ENCODE measurements at regions not wholly inside any gene's neighbourhood (a gene's known extent, or its start where the extent isn't known, plus 50 kb on each side); places are given as distances from the start of the nearest gene placed in this dataset.

DNA sequence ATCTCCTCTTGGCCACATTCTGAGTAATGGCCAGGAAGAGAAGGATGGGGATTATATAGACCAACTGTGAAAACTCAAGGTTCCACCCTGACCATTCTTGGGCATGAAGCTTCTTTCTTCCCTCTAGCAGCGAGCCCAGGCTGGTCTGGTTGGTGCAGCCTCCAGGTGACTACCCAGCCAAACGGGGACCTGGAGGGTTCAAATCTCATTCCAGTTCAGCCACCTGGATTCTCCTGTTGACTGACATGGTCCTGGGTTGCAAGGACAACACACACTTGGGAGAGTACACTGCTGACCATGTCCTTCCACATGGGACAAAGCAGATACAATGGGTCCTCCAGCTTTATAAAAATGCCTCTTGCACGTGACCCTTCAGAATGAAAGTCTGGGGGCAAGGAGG is 67.0 kb downstream of the SHANK2 start (continued):
- TF ChIP-seq, protein P1, sequence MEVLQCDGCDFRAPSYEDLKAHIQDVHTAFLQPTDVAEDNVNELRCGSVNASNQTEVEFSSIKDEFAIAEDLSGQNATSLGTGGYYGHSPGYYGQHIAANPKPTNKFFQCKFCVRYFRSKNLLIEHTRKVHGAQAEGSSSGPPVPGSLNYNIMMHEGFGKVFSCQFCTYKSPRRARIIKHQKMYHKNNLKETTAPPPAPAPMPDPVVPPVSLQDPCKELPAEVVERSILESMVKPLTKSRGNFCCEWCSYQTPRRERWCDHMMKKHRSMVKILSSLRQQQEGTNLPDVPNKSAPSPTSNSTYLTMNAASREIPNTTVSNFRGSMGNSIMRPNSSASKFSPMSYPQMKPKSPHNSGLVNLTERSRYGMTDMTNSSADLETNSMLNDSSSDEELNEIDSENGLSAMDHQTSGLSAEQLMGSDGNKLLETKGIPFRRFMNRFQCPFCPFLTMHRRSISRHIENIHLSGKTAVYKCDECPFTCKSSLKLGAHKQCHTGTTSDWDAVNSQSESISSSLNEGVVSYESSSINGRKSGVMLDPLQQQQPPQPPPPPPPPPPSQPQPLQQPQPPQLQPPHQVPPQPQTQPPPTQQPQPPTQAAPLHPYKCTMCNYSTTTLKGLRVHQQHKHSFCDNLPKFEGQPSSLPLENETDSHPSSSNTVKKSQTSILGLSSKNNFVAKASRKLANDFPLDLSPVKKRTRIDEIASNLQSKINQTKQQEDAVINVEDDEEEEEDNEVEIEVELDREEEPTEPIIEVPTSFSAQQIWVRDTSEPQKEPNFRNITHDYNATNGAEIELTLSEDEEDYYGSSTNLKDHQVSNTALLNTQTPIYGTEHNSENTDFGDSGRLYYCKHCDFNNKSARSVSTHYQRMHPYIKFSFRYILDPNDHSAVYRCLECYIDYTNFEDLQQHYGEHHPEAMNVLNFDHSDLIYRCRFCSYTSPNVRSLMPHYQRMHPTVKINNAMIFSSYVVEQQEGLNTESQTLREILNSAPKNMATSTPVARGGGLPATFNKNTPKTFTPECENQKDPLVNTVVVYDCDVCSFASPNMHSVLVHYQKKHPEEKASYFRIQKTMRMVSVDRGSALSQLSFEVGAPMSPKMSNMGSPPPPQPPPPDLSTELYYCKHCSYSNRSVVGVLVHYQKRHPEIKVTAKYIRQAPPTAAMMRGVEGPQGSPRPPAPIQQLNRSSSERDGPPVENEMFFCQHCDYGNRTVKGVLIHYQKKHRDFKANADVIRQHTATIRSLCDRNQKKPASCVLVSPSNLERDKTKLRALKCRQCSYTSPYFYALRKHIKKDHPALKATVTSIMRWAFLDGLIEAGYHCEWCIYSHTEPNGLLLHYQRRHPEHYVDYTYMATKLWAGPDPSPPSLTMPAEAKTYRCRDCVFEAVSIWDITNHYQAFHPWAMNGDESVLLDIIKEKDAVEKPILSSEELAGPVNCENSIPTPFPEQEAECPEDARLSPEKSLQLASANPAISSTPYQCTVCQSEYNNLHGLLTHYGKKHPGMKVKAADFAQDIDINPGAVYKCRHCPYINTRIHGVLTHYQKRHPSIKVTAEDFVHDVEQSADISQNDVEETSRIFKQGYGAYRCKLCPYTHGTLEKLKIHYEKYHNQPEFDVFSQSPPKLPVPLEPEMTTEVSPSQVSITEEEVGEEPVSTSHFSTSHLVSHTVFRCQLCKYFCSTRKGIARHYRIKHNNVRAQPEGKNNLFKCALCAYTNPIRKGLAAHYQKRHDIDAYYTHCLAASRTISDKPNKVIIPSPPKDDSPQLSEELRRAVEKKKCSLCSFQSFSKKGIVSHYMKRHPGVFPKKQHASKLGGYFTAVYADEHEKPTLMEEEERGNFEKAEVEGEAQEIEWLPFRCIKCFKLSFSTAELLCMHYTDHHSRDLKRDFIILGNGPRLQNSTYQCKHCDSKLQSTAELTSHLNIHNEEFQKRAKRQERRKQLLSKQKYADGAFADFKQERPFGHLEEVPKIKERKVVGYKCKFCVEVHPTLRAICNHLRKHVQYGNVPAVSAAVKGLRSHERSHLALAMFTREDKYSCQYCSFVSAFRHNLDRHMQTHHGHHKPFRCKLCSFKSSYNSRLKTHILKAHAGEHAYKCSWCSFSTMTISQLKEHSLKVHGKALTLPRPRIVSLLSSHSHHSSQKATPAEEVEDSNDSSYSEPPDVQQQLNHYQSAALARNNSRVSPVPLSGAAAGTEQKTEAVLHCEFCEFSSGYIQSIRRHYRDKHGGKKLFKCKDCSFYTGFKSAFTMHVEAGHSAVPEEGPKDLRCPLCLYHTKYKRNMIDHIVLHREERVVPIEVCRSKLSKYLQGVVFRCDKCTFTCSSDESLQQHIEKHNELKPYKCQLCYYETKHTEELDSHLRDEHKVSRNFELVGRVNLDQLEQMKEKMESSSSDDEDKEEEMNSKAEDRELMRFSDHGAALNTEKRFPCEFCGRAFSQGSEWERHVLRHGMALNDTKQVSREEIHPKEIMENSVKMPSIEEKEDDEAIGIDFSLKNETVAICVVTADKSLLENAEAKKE (CRISPR knock-in tag; IDR thresholded peaks at IDR 0.05), result no peak
- TF ChIP-seq EZH2phosphoT487 (IDR thresholded peaks at IDR 0.05; ENCODE audit: unreplicated experiment), result no peak
- TF ChIP-seq ZNF331 (CRISPR knock-in tag; IDR thresholded peaks at IDR 0.05; ENCODE audit: low read depth), result no peak
- TF ChIP-seq, protein P2, sequence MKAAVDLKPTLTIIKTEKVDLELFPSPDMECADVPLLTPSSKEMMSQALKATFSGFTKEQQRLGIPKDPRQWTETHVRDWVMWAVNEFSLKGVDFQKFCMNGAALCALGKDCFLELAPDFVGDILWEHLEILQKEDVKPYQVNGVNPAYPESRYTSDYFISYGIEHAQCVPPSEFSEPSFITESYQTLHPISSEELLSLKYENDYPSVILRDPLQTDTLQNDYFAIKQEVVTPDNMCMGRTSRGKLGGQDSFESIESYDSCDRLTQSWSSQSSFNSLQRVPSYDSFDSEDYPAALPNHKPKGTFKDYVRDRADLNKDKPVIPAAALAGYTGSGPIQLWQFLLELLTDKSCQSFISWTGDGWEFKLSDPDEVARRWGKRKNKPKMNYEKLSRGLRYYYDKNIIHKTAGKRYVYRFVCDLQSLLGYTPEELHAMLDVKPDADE (IDR thresholded peaks at IDR 0.05), result no peak
- no peak for TF ChIP-seq CREB1 (CRISPR knock-in tag; IDR thresholded peaks at IDR 0.05; ENCODE audit: low read depth)
- no peak for TF ChIP-seq STAT1 (IDR thresholded peaks at IDR 0.05; ENCODE audit: unreplicated experiment)

DNA sequence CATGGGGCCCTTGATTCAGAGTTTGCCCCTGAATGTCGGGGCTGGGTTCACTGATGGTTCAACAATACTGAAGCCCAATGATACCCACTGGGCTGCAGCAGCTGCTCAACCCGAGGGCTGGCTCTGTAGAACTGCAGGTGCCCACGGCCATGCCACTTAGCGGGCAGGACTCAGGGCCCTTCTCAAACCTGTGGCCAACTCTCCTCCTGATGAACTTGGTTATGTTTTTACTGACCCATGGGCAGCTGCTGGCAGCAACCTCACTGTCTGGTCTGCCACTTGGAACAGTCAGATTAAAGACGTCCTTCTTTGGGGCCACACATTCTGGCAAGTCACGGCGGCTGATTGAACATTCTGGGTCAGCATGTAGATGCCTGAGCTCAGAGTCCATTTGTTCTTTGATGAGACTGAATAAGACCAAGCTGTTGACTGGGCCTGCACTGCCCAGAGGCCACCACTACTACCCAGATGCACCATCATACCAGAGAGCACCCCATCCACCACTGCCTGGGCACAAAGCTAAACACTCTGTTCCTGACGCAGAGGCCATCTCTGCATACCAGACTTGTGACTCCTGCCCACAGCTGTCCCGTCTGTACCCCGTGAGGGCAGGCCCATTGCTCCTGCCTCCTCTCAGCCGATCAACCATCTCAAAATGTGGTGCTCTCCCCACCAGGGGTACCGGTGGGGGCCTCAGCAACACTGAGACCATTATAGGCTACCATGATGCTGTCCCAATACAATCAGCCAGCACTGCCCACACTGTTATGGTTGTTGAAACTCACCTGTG is 67.8 kb downstream of the SHANK2 start:
- Histone ChIP-seq H3K4me2 (no peak overlapping the region), H3K27me3 (ENCODE audit: insufficient read depth) (no peaks in the 10 kb centered on the region), H3K36me3 (ENCODE audit: insufficient read depth) (no peaks in the 10 kb centered on the region), H3K9me2 (ENCODE audit: insufficient read depth) (no peaks in the 10 kb centered on the region; the same call in 1 of the 2 replicates), H3K27ac (ENCODE audit: low read depth) (no peak overlapping the region), H3K4me3 (no peak overlapping the region), H3K79me2 (replicated peaks; ENCODE audit: insufficient read depth) (peaks cover 58% of the 10 kb centered on the region), H3K4me1 (ENCODE audit: insufficient read depth) (peaks cover 21% of the 10 kb centered on the region), H2AFZ (no peak overlapping the region), H3F3A (replicated peaks; ENCODE audit: low read depth) (no peaks in the 10 kb centered on the region), H4K20me1 (replicated peaks; ENCODE audit: insufficient read depth) (peaks cover 12% of the 10 kb centered on the region)
- peaks cover 38% of the 10 kb centered on the region for H3K4me1 Mint-ChIP-seq
- H3K4me3 Mint-ChIP-seq, result no peak overlapping the region
- peaks cover 38% of the 10 kb centered on the region for H3K36me3 Mint-ChIP-seq (ENCODE audit: low read depth)
- DNase-seq (ENCODE audit: low spot score), result no peak
- H3K9me3 Mint-ChIP-seq, result 0 out of 3 replicates have a peak, but pooled peaks cover 2% of the 10 kb centered on the region
- no peak overlapping the region for H3K27ac Mint-ChIP-seq
- no peak for ATAC-seq
- peaks cover 10% of the 10 kb centered on the region for H3K27me3 Mint-ChIP-seq (ENCODE audit: insufficient read depth, low read depth, poor library complexity)
- TF ChIP-seq, protein P3, sequence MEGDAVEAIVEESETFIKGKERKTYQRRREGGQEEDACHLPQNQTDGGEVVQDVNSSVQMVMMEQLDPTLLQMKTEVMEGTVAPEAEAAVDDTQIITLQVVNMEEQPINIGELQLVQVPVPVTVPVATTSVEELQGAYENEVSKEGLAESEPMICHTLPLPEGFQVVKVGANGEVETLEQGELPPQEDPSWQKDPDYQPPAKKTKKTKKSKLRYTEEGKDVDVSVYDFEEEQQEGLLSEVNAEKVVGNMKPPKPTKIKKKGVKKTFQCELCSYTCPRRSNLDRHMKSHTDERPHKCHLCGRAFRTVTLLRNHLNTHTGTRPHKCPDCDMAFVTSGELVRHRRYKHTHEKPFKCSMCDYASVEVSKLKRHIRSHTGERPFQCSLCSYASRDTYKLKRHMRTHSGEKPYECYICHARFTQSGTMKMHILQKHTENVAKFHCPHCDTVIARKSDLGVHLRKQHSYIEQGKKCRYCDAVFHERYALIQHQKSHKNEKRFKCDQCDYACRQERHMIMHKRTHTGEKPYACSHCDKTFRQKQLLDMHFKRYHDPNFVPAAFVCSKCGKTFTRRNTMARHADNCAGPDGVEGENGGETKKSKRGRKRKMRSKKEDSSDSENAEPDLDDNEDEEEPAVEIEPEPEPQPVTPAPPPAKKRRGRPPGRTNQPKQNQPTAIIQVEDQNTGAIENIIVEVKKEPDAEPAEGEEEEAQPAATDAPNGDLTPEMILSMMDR (conservative IDR thresholded peaks at IDR 0.05; ENCODE audit: low read depth in 2 of 2), result no peak
- TF ChIP-seq ZNF114 (CRISPR knock-in tag; IDR thresholded peaks at IDR 0.05), result no peak
- no peak for TF ChIP-seq EZH2phosphoT487 (IDR thresholded peaks at IDR 0.05; ENCODE audit: unreplicated experiment)
- TF ChIP-seq, protein P2 (IDR thresholded peaks at IDR 0.05), result no peak
- no peak for TF ChIP-seq CREB1 (CRISPR knock-in tag; IDR thresholded peaks at IDR 0.05; ENCODE audit: low read depth)
- TF ChIP-seq STAT1 (IDR thresholded peaks at IDR 0.05; ENCODE audit: unreplicated experiment), result no peak
- TF ChIP-seq, protein P4, sequence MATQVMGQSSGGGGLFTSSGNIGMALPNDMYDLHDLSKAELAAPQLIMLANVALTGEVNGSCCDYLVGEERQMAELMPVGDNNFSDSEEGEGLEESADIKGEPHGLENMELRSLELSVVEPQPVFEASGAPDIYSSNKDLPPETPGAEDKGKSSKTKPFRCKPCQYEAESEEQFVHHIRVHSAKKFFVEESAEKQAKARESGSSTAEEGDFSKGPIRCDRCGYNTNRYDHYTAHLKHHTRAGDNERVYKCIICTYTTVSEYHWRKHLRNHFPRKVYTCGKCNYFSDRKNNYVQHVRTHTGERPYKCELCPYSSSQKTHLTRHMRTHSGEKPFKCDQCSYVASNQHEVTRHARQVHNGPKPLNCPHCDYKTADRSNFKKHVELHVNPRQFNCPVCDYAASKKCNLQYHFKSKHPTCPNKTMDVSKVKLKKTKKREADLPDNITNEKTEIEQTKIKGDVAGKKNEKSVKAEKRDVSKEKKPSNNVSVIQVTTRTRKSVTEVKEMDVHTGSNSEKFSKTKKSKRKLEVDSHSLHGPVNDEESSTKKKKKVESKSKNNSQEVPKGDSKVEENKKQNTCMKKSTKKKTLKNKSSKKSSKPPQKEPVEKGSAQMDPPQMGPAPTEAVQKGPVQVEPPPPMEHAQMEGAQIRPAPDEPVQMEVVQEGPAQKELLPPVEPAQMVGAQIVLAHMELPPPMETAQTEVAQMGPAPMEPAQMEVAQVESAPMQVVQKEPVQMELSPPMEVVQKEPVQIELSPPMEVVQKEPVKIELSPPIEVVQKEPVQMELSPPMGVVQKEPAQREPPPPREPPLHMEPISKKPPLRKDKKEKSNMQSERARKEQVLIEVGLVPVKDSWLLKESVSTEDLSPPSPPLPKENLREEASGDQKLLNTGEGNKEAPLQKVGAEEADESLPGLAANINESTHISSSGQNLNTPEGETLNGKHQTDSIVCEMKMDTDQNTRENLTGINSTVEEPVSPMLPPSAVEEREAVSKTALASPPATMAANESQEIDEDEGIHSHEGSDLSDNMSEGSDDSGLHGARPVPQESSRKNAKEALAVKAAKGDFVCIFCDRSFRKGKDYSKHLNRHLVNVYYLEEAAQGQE (IDR thresholded peaks at IDR 0.05; ENCODE audit: unreplicated experiment), result no peak
